H9 (cell line): ENCODE measurements at regions not wholly inside any gene's neighbourhood (a gene's known extent, or its start where the extent isn't known, plus 50 kb on each side); places are given as distances from the start of the nearest gene placed in this dataset.

Source experiments
- DNase-seq: peaks from one replicate; pipeline ENCODE4 v3.0.0-alpha.2; 2017
- H2AFZ ChIP-seq: one replicate; pipeline ENCODE4 v1.6.1; 2013; ENCODE audit warnings: mild to moderate bottlenecking, low read length, control low read depth, moderate library complexity
- H2AK5ac ChIP-seq: 2 replicates; pipeline ENCODE4 v1.6.1; 2013; ENCODE audit warnings: low read length, control low read depth, mixed read lengths; ENCODE audit not compliant: insufficient read length
- H2BK120ac ChIP-seq: one replicate; pipeline ENCODE4 v1.6.1; 2013; ENCODE audit warnings: low read depth, mild to moderate bottlenecking, low read length, control low read depth, inconsistent platforms; ENCODE audit not compliant: poor library complexity, severe bottlenecking
- H2BK12ac ChIP-seq: 2 replicates; pipeline ENCODE4 v1.6.1; 2013; ENCODE audit warnings: low read length, control low read depth, mixed read lengths, low read depth; ENCODE audit not compliant: insufficient read length
- H2BK15ac ChIP-seq: 2 replicates; pipeline ENCODE4 v1.6.1; 2013; ENCODE audit warnings: low read depth, low read length, control low read depth
- H2BK20ac ChIP-seq: one replicate; pipeline ENCODE4 v1.6.1; 2013; ENCODE audit warnings: low read depth, mild to moderate bottlenecking, low read length, control low read depth, inconsistent platforms; ENCODE audit not compliant: poor library complexity, severe bottlenecking
- H2BK5ac ChIP-seq: 2 replicates; pipeline ENCODE4 v1.6.1; 2013; ENCODE audit warnings: low read length, control low read depth, mixed read lengths; ENCODE audit not compliant: insufficient read length
- H3K14ac ChIP-seq: 2 replicates; pipeline ENCODE4 v1.6.1; 2013; ENCODE audit warnings: low read length, control low read depth; ENCODE audit not compliant: insufficient read depth
- H3K18ac ChIP-seq: 2 replicates; pipeline ENCODE4 v1.6.1; 2013; ENCODE audit warnings: low read depth, mild to moderate bottlenecking, mixed read lengths, low read length, control low read depth; ENCODE audit not compliant: insufficient read length
- H3K23ac ChIP-seq: 2 replicates; pipeline ENCODE4 v1.6.1; 2013; ENCODE audit warnings: low read length, control low read depth, mixed read lengths, low read depth; ENCODE audit not compliant: insufficient read length
- H3K23me2 ChIP-seq: 2 replicates; pipeline ENCODE4 v1.6.1; 2013; ENCODE audit warnings: low read depth, mild to moderate bottlenecking, mixed read lengths, low read length, control low read depth; ENCODE audit not compliant: insufficient read length, poor library complexity, severe bottlenecking
- H3K27ac ChIP-seq: 2 replicates; pipeline ENCODE4 v1.5.1; 2013; ENCODE audit warnings: low read length, control low read depth, mixed read lengths, low read depth; ENCODE audit not compliant: insufficient read length
- H3K27me3 ChIP-seq: 2 replicates; pipeline ENCODE4 v1.6.1; 2013; ENCODE audit warnings: low read length, control low read depth, inconsistent platforms; ENCODE audit not compliant: insufficient read depth
- H3K4ac ChIP-seq: 2 replicates; pipeline ENCODE4 v1.6.1; 2013; ENCODE audit warnings: low read depth, mild to moderate bottlenecking, control low read depth, inconsistent platforms, low read length, moderate library complexity
- H3K4me1 ChIP-seq: 2 replicates; pipeline ENCODE4 v1.6.1; 2013; ENCODE audit warnings: low read length, control low read depth, inconsistent platforms; ENCODE audit not compliant: insufficient read depth
- H3K4me2 ChIP-seq: 2 replicates; pipeline ENCODE4 v1.6.1; 2013; ENCODE audit warnings: low read length, control low read depth, mixed read lengths; ENCODE audit not compliant: insufficient read length, insufficient read depth
- H3K56ac ChIP-seq: 2 replicates; pipeline ENCODE4 v1.6.1; 2013; ENCODE audit warnings: low read depth, mild to moderate bottlenecking, mixed read lengths, low read length, control low read depth; ENCODE audit not compliant: insufficient read length
- H3K79me1 ChIP-seq: 2 replicates; pipeline ENCODE4 v1.6.1; 2013; ENCODE audit warnings: low read depth, mild to moderate bottlenecking, moderate library complexity, low read length, control low read depth, inconsistent platforms; ENCODE audit not compliant: insufficient read depth, poor library complexity, severe bottlenecking
- H3K79me2 ChIP-seq: 2 replicates; pipeline ENCODE4 v1.6.1; 2013; ENCODE audit warnings: low read length, control low read depth, inconsistent platforms; ENCODE audit not compliant: insufficient read depth
- H3K9ac ChIP-seq: 2 replicates; pipeline ENCODE4 v1.6.1; 2013; ENCODE audit warnings: low read length, control low read depth, mixed read lengths; ENCODE audit not compliant: insufficient read length; ENCODE audit errors: extremely low read depth
- H3K9me3 ChIP-seq: one replicate; pipeline ENCODE4 v1.6.1; 2013; ENCODE audit warnings: low read depth, low read length, inconsistent platforms; ENCODE audit not compliant: control insufficient read depth
- H3T11ph ChIP-seq: one replicate; pipeline ENCODE4 v1.6.1; 2013; ENCODE audit warnings: mild to moderate bottlenecking, low read length, control low read depth, inconsistent platforms
- H4K20me1 ChIP-seq: one replicate; pipeline ENCODE4 v1.6.1; 2013; ENCODE audit not compliant: control insufficient read depth, insufficient read length, insufficient read depth
- H4K5ac ChIP-seq: 2 replicates; pipeline ENCODE4 v1.6.1; 2013; ENCODE audit warnings: low read depth, mild to moderate bottlenecking, mixed read lengths, low read length, control low read depth; ENCODE audit not compliant: insufficient read length
- H4K8ac ChIP-seq: replicated peaks from 2 replicates; pipeline ENCODE4 v1.6.1; 2013; ENCODE audit warnings: low read length, control low read depth, mixed read lengths, low read depth; ENCODE audit not compliant: insufficient read length
- H4K91ac ChIP-seq: 2 replicates; pipeline ENCODE4 v1.6.1; 2013; ENCODE audit warnings: low read depth, mild to moderate bottlenecking, moderate library complexity, mixed read lengths, low read length, control low read depth; ENCODE audit not compliant: insufficient read length
- H3K27ac Mint-ChIP-seq, 3 experiments: 2 replicates in 2 of 3; 3 replicates in 1 of 3; pipeline ENCODE4 v1.8.0; 2020 to 2021; ENCODE audit warnings: mixed read lengths in 3 of 3, mild to moderate bottlenecking in 1 of 3, moderate library complexity in 1 of 3
- H3K27me3 Mint-ChIP-seq: 2 replicates; pipeline ENCODE4 v1.8.0; 2021; ENCODE audit warnings: low read depth, mild to moderate bottlenecking, moderate library complexity, mixed read lengths
- H3K36me3 Mint-ChIP-seq, 3 experiments: 2 replicates in 2 of 3; 3 replicates in 1 of 3; pipeline ENCODE4 v1.8.0; 2020 to 2021; ENCODE audit warnings: low read depth in 3 of 3, mixed read lengths in 3 of 3; ENCODE audit not compliant: insufficient read depth in 1 of 3
- H3K4me1 Mint-ChIP-seq, 2 experiments: 2 replicates each; pipeline ENCODE4 v1.8.0; 2020; ENCODE audit warnings: mixed read lengths in 2 of 2
- H3K4me3 Mint-ChIP-seq, 2 experiments: 2 replicates in 1 of 2; 3 replicates in 1 of 2; pipeline ENCODE4 v1.8.0; 2020 to 2021; ENCODE audit warnings: mild to moderate bottlenecking in 2 of 2, mixed read lengths in 2 of 2, moderate library complexity in 1 of 2
- H3K9me3 Mint-ChIP-seq, 2 experiments: 2 replicates in 1 of 2; 3 replicates in 1 of 2; pipeline ENCODE4 v1.8.0; 2020; ENCODE audit warnings: mild to moderate bottlenecking in 2 of 2, mixed read lengths in 2 of 2, moderate library complexity in 1 of 2
- WGBS: extraction: QIAGEN DNeasy Blood & Tissue Kit; methylation state at CpG from one replicate; pipeline ENCODE4 v1.1.7; 2013; ENCODE audit warnings: missing lambda C conversion rate, low lambda C conversion rate, mixed read lengths; ENCODE audit not compliant: insufficient read length; ENCODE audit errors: extremely low coverage; 5-methylcytosine and 5-hydroxymethylcytosine counted together
- TF ChIP-seq, protein P1 (sequence below): fragments of 200-600 bp; sonication (generic); conservative IDR thresholded peaks from 3 replicates; pipeline ENCODE4 v1.8.0; 2021; ENCODE audit warnings: antibody characterized with exemption, mild to moderate bottlenecking

DNA sequence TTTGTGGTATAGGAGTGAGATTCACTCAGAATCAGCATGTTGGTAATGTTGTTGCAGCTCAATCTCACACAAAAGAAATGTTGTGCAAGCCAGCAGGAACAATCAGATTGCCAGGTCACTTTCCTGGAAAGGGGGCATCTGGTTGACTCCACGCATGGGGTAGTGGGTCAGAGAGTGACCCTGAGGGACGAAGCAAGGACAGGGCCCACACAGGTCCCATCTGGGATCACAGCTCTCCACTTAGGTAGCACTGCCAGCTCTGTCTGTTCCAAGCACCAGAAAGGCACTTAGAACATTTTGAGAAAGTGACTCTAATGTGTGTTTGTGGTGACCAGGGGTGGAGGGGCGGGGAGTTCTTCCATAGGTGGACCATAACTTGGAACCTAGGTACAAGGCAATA is 109.5 kb downstream of the RASSF10 start:
- Mint-ChIP-seq H3K9me3 (peaks cover 13 to 16% of the 10 kb centered on the region in 2 experiments), H3K27ac (no peak overlapping the region), H3K4me3 (no peak overlapping the region), H3K4me1 (peaks cover 30% of the 10 kb centered on the region in 2 experiments), H3K36me3 (peaks cover 4 to 15% (median 7%) of the 10 kb centered on the region in 3 experiments; a peak in 6 of 7 replicates), H3K27me3 (no peaks in the 10 kb centered on the region; the same call in none of the 2 replicates)
- Histone ChIP-seq H3K79me1 (no peaks in the 10 kb centered on the region), H3K79me2 (no peaks in the 10 kb centered on the region), H4K8ac (no peak overlapping the region), H3K4me1 (peaks cover 2% of the 10 kb centered on the region; the same call in 1 of the 2 replicates), H4K20me1 (no peaks in the 10 kb centered on the region), H2BK15ac (no peak overlapping the region), H3K14ac (no peak overlapping the region), H3K27ac (no peak overlapping the region), H3K27me3 (no peaks in the 10 kb centered on the region), H3K9me3 (peaks cover 8% of the 10 kb centered on the region), H2BK120ac (no peak overlapping the region), H2BK20ac (no peak overlapping the region), H2BK12ac (no peak overlapping the region), H3K4me2 (no peak overlapping the region), H4K91ac (no peak overlapping the region), H3K23ac (no peak overlapping the region), H4K5ac (no peak overlapping the region), H2AFZ (no peak overlapping the region), H2BK5ac (no peak overlapping the region), H3K23me2 (no peaks in the 10 kb centered on the region), H3K56ac (no peak overlapping the region), H3T11ph (no peak overlapping the region), H3K9ac (no peak overlapping the region), H3K4ac (no peak overlapping the region), H3K18ac (no peak overlapping the region), H2AK5ac (no peak overlapping the region)
- DNase-seq = no peak
- TF ChIP-seq, protein P1, sequence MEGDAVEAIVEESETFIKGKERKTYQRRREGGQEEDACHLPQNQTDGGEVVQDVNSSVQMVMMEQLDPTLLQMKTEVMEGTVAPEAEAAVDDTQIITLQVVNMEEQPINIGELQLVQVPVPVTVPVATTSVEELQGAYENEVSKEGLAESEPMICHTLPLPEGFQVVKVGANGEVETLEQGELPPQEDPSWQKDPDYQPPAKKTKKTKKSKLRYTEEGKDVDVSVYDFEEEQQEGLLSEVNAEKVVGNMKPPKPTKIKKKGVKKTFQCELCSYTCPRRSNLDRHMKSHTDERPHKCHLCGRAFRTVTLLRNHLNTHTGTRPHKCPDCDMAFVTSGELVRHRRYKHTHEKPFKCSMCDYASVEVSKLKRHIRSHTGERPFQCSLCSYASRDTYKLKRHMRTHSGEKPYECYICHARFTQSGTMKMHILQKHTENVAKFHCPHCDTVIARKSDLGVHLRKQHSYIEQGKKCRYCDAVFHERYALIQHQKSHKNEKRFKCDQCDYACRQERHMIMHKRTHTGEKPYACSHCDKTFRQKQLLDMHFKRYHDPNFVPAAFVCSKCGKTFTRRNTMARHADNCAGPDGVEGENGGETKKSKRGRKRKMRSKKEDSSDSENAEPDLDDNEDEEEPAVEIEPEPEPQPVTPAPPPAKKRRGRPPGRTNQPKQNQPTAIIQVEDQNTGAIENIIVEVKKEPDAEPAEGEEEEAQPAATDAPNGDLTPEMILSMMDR = no peak
- WGBS = no CpG with 5 or more reads among the region's 3 CpGs
